ENCODE measurements at regions not wholly inside any gene's neighbourhood (a gene's known extent, or its start where the extent isn't known, plus 50 kb on each side); places are given as distances from the start of the nearest gene placed in this dataset.
"Not testable (repeated sequence)": the region's sequence is repeated elsewhere in the genome, so short reads cannot be mapped to it uniquely, and the experiment has no call there.

- DNase-seq: not testable (repeated sequence)
These were observed 549.4 kb downstream of the TRAM1L1 start for GRCh38 chr4:116536024-116536423.

GRCh38 chr4:116531870-116532269 is 553.5 kb downstream of the TRAM1L1 start:
- DNase-seq: no peak

GRCh38 chr4:116531026-116531425 is 554.4 kb downstream of the TRAM1L1 start:
- DNase-seq: no peak

GRCh38 chr4:116530048-116530447 is 555.3 kb downstream of the TRAM1L1 start:
- no peak for DNase-seq

GRCh38 chr4:116529129-116529528 is 556.2 kb downstream of the TRAM1L1 start:
- DNase-seq: no peak

GRCh38 chr4:116522922-116523321 is 562.5 kb downstream of the TRAM1L1 start:
- no peak for DNase-seq

- DNase-seq: no peak
These were observed 564.5 kb downstream of the TRAM1L1 start for GRCh38 chr4:116520886-116521285.

- DNase-seq: no peak
These were observed 568.7 kb downstream of the TRAM1L1 start for GRCh38 chr4:116516711-116517110.

- no peak for DNase-seq
These were observed 569.4 kb downstream of the TRAM1L1 start for GRCh38 chr4:116515959-116516358.

GRCh38 chr4:116512552-116512951 is 572.8 kb downstream of the TRAM1L1 start:
- DNase-seq: no peak

- DNase-seq: no peak
These were observed 583.4 kb downstream of the TRAM1L1 start for GRCh38 chr4:116501954-116502353.

- no peak for DNase-seq
These were observed 585.2 kb downstream of the TRAM1L1 start for GRCh38 chr4:116500225-116500624.

- DNase-seq: no peak
These were observed 595.6 kb downstream of the TRAM1L1 start for GRCh38 chr4:116489739-116490138.

- no peak for DNase-seq
These were observed 599.0 kb downstream of the TRAM1L1 start for GRCh38 chr4:116486401-116486800.

GRCh38 chr4:116480546-116480945 is 604.8 kb downstream of the TRAM1L1 start:
- DNase-seq: no peak

- no peak for DNase-seq
These were observed 607.0 kb downstream of the TRAM1L1 start for GRCh38 chr4:116478343-116478742.

- no peak for DNase-seq
These were observed 615.8 kb downstream of the TRAM1L1 start for GRCh38 chr4:116469582-116469981.

GRCh38 chr4:116453127-116453526 is 632.2 kb downstream of the TRAM1L1 start:
- no peak for DNase-seq

GRCh38 chr4:116449764-116450163 is 635.6 kb downstream of the TRAM1L1 start:
- DNase-seq: no peak

- DNase-seq: no peak
These were observed 641.3 kb downstream of the TRAM1L1 start for GRCh38 chr4:116444117-116444516.

- no peak for DNase-seq
These were observed 646.2 kb downstream of the TRAM1L1 start for GRCh38 chr4:116438981-116439729.

GRCh38 chr4:116438417-116438816 is 647.0 kb downstream of the TRAM1L1 start:
- DNase-seq: peak; percentile 4

- no peak for DNase-seq
These were observed 657.7 kb downstream of the TRAM1L1 start for GRCh38 chr4:116427666-116428065.

GRCh38 chr4:116413222-116413621 is 672.2 kb downstream of the TRAM1L1 start:
- no peak for DNase-seq

GRCh38 chr4:116401293-116401692 is 684.1 kb downstream of the TRAM1L1 start:
- no peak for DNase-seq
